Right lobe of liver (tissue), 6 donors: ENCODE measurements at regions not wholly inside any gene's neighbourhood (a gene's known extent, or its start where the extent isn't known, plus 50 kb on each side); places are given as distances from the start of the nearest gene placed in this dataset.
A peak's percentile ranks its signal among the peaks of the same experiment; 100 is the strongest.

ENCODE experiments used
- ATAC-seq, 4 donors: fragments of 200-7000 bp; cut with Tn5 transposase; one replicate each; pipeline ENCODE4 v1.9.1; 2020; ENCODE audit warnings: mild to moderate bottlenecking in 4 of 4, moderate library complexity in 4 of 4
- DNase-seq, 3 donors: peaks; one replicate each; pipeline ENCODE4 v3.0.0-alpha.2; 2020
- H3K27ac ChIP-seq, 3 donors: fragments of 200-600 bp; one replicate each; pipeline ENCODE4 v1.8.0; 2022
- H3K27me3 ChIP-seq, 2 donors: fragments of 200-600 bp; one replicate each; pipeline ENCODE4 v1.8.0; 2022
- H3K36me3 ChIP-seq, 4 donors: fragments of 200-600 bp; sonication (generic) in 1 of 4; one replicate each; pipeline versions ENCODE4 v1.5.1 to v1.8.0; 2017 to 2022; ENCODE audit warnings: control low read depth in 1 of 4
- H3K4me1 ChIP-seq, 4 donors: fragments of 200-600 bp; sonication (generic) in 1 of 4; one replicate each; pipeline versions ENCODE4 v1.5.1 to v1.8.0; 2017 to 2022; ENCODE audit warnings: control low read depth in 1 of 4
- H3K4me3 ChIP-seq, 3 donors: fragments of 200-600 bp; one replicate each; pipeline ENCODE4 v1.8.0; 2022
- H3K9me3 ChIP-seq, 4 donors: fragments of 200-600 bp; sonication (generic) in 1 of 4; one replicate each; pipeline versions ENCODE4 v1.5.1 to v1.8.0; 2017 to 2022; ENCODE audit warnings: control low read depth in 1 of 4
- POLR2A ChIP-seq: fragments of 450-650 bp; IDR thresholded peaks from one replicate; pipeline ENCODE4 v1.6.1; 2017; ENCODE audit warnings: antibody characterized with exemption, mild to moderate bottlenecking
- WGBS: methylation state at CpG from one replicate; pipeline ENCODE4 v1.1.6; 2018; ENCODE audit warnings: low coverage, low lambda C conversion rate; ENCODE audit not compliant: insufficient coverage; ENCODE audit errors: missing lambda C conversion rate; 5-methylcytosine and 5-hydroxymethylcytosine counted together
- intact Hi-C, 2 donors: fragments of 100-400 bp; cut with DNase I; formaldehyde crosslinking; loops; one replicate each; pipeline versions ENCODE4 v1.11.2 to v1.14.1; 2022
- TF ChIP-seq, protein P1 (sequence below), 4 donors: fragments of 200-600 bp in 3 of 4; fragments of 450-650 bp in 1 of 4; IDR thresholded peaks; one replicate each; pipeline versions ENCODE4 v1.5.1 to v1.8.0; 2016 to 2022; ENCODE audit warnings: antibody characterized with exemption in 4 of 4, mild to moderate bottlenecking in 2 of 4
- donor health status: DM: no; HTN: yes; CAD: no.
- donor health status: DM: no; HTN: no; CAD: no.
- donor health status: DM: no; HTN: no; CAD: no.
- donor health status: DM: no; HTN: yes; CAD: no.
- donor health status: DM: no; HTN: yes; CAD: no.

GRCh38 chr6:12232821-12233220, 57.3 kb upstream of the EDN1 start:
- WGBS, result 39% methylated on average over 1 of the region's 1 CpG
- ATAC-seq (no peak), DNase-seq (no peak)
- Histone ChIP-seq H3K27ac (no peak overlapping the region), H3K9me3 (no peaks in the 10 kb centered on the region), H3K4me3 (no peak overlapping the region), H3K4me1 (peaks cover 0 to 38% (median 3%) of the 10 kb centered on the region in 4 donors), H3K36me3 (no peaks in the 10 kb centered on the region), H3K27me3 (no peaks in the 10 kb centered on the region)
- no peak for TF ChIP-seq POLR2A
- TF ChIP-seq, protein P1, sequence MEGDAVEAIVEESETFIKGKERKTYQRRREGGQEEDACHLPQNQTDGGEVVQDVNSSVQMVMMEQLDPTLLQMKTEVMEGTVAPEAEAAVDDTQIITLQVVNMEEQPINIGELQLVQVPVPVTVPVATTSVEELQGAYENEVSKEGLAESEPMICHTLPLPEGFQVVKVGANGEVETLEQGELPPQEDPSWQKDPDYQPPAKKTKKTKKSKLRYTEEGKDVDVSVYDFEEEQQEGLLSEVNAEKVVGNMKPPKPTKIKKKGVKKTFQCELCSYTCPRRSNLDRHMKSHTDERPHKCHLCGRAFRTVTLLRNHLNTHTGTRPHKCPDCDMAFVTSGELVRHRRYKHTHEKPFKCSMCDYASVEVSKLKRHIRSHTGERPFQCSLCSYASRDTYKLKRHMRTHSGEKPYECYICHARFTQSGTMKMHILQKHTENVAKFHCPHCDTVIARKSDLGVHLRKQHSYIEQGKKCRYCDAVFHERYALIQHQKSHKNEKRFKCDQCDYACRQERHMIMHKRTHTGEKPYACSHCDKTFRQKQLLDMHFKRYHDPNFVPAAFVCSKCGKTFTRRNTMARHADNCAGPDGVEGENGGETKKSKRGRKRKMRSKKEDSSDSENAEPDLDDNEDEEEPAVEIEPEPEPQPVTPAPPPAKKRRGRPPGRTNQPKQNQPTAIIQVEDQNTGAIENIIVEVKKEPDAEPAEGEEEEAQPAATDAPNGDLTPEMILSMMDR (IDR thresholded peaks at IDR 0.05), result no peak
- intact Hi-C loops, result loop anchor here in 1 of 2 donors (10.0 kb wide), 1 partner anchor 578 kb away; no protein-coding TSS in a partner anchor

GRCh38 chr6:12233693-12234571, 56.2 kb upstream of the EDN1 start:
- no peaks in the 10 kb centered on the region for H3K9me3 ChIP-seq
- ATAC-seq (peak; percentile 90 to 95 (median 92)), DNase-seq (no peak)
- H3K27me3 ChIP-seq, result no peaks in the 10 kb centered on the region
- no peak overlapping the region for H3K27ac ChIP-seq
- 51% methylated on average over 4 of the region's 4 CpGs for WGBS
- H3K4me3 ChIP-seq, result no peak overlapping the region
- no peaks in the 10 kb centered on the region for H3K36me3 ChIP-seq
- intact Hi-C loops, result loop anchor here in 1 of 2 donors (10.0 kb wide), 1 partner anchor 579 kb away; no protein-coding TSS in a partner anchor
- TF ChIP-seq POLR2A, result no peak
- TF ChIP-seq, protein P1 (IDR thresholded peaks at IDR 0.05), result peak; percentile 82 to 92 (median 84)
- H3K4me1 ChIP-seq, result peaks cover 0 to 30% (median 3%) of the 10 kb centered on the region in 4 donors

DNA sequence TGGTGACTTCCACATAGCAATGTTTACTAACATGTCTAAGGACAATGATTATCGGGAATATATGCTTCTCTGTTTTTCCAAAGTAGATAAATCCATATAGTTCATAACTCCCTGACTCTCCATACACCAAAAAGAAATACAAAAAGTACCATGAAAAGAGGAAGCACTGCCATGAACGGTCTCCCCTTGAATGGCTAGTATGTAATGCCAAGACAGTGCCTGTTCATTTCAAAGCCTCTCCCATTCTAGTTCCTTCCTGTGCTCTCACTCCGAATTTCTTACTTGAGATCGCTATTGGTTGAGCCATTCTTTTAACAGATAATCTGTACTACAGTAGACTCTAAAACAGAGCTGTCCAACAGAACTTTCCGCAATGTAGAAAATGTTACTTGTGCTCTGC, 54.8 kb upstream of the EDN1 start:
- H3K4me1 ChIP-seq, result peaks cover 0 to 16% (median 0%) of the 10 kb centered on the region in 4 donors
- no peak overlapping the region for H3K27ac ChIP-seq
- intact Hi-C loops, result loop anchor here in 1 of 2 donors (10.0 kb wide), 1 partner anchor 581 kb away; no protein-coding TSS in a partner anchor
- H3K4me3 ChIP-seq, result no peak overlapping the region
- ATAC-seq (no peak), DNase-seq (no peak)
- 77% methylated on average over 5 of the region's 5 CpGs for WGBS
- no peaks in the 10 kb centered on the region for H3K36me3 ChIP-seq
- no peaks in the 10 kb centered on the region for H3K27me3 ChIP-seq
- TF ChIP-seq, protein P1 (IDR thresholded peaks at IDR 0.05), result no peak
- no peak for TF ChIP-seq POLR2A
- H3K9me3 ChIP-seq, result no peaks in the 10 kb centered on the region

- Histone ChIP-seq H3K9me3 (no peaks in the 10 kb centered on the region), H3K27ac (no peak overlapping the region), H3K4me1 (peaks cover 0 to 7% (median 0%) of the 10 kb centered on the region in 4 donors), H3K36me3 (no peaks in the 10 kb centered on the region), H3K27me3 (no peaks in the 10 kb centered on the region), H3K4me3 (no peak overlapping the region)
- ATAC-seq (no peak), DNase-seq (no peak)
- TF ChIP-seq POLR2A, result no peak
- TF ChIP-seq, protein P1 (IDR thresholded peaks at IDR 0.05), result no peak
- intact Hi-C loops, result loop anchor here in 1 of 2 donors (10.0 kb wide), 1 partner anchor 583 kb away; no protein-coding TSS in a partner anchor
- WGBS, result 80% methylated on average over 3 of the region's 8 CpGs
Observed at GRCh38 chr6:12238219-12238618, 51.9 kb upstream of the EDN1 start.
